ENCODE measurements at regions not wholly inside any gene's neighbourhood (a gene's known extent, or its start where the extent isn't known, plus 50 kb on each side); places are given as distances from the start of the nearest gene placed in this dataset.

- TF ChIP-seq, protein P1, sequence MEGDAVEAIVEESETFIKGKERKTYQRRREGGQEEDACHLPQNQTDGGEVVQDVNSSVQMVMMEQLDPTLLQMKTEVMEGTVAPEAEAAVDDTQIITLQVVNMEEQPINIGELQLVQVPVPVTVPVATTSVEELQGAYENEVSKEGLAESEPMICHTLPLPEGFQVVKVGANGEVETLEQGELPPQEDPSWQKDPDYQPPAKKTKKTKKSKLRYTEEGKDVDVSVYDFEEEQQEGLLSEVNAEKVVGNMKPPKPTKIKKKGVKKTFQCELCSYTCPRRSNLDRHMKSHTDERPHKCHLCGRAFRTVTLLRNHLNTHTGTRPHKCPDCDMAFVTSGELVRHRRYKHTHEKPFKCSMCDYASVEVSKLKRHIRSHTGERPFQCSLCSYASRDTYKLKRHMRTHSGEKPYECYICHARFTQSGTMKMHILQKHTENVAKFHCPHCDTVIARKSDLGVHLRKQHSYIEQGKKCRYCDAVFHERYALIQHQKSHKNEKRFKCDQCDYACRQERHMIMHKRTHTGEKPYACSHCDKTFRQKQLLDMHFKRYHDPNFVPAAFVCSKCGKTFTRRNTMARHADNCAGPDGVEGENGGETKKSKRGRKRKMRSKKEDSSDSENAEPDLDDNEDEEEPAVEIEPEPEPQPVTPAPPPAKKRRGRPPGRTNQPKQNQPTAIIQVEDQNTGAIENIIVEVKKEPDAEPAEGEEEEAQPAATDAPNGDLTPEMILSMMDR (IDR thresholded peaks at IDR 0.05) = no peak
- TF ChIP-seq POLR2A (IDR thresholded peaks at IDR 0.05) = no peak
Observed at GRCh38 chr15:85955501-85956391, 123.9 kb upstream of the AGBL1 start.
